ENCODE measurements at regions not wholly inside any gene's neighbourhood (a gene's known extent, or its start where the extent isn't known, plus 50 kb on each side); places are given as distances from the start of the nearest gene placed in this dataset.

DNA sequence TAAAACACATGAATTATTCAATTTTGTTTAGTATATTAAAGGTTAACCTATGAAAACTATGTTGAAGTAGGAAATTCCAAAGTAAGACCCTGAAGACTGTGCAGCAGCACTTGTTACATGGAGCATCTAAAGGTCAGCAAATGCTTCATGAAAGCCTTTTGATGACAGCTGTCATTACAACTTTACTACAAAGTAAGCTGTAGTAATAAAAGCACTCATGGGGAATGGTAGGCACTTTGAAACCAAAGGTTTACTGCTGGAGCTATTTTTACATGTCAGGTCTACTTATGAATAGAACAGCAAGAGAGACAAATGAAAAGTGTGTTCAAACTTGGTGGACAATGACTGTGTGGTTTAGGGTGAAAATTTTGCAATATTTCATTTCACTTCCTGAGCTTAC, 672.5 kb upstream of the PCDH20 start:
- TF ChIP-seq ESRRG (CRISPR knock-in tag; IDR thresholded peaks at IDR 0.05), result no peak
- TF ChIP-seq, protein P1, sequence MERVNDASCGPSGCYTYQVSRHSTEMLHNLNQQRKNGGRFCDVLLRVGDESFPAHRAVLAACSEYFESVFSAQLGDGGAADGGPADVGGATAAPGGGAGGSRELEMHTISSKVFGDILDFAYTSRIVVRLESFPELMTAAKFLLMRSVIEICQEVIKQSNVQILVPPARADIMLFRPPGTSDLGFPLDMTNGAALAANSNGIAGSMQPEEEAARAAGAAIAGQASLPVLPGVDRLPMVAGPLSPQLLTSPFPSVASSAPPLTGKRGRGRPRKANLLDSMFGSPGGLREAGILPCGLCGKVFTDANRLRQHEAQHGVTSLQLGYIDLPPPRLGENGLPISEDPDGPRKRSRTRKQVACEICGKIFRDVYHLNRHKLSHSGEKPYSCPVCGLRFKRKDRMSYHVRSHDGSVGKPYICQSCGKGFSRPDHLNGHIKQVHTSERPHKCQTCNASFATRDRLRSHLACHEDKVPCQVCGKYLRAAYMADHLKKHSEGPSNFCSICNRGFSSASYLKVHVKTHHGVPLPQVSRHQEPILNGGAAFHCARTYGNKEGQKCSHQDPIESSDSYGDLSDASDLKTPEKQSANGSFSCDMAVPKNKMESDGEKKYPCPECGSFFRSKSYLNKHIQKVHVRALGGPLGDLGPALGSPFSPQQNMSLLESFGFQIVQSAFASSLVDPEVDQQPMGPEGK (CRISPR knock-in tag; IDR thresholded peaks at IDR 0.05; ENCODE audit: borderline replicate concordance), result no peak
